ENCODE measurements at regions not wholly inside any gene's neighbourhood (a gene's known extent, or its start where the extent isn't known, plus 50 kb on each side); places are given as distances from the start of the nearest gene placed in this dataset.

- H3K27ac ChIP-seq (ENCODE audit: low read length) = no peak overlapping the region
- H3K36me3 ChIP-seq (ENCODE audit: insufficient read depth, low read length) = no peaks in the 10 kb centered on the region
- no peak overlapping the region for H2AFZ ChIP-seq (ENCODE audit: low read depth, low read length)
- H4K20me1 ChIP-seq (ENCODE audit: insufficient read depth, low read length) = no peaks in the 10 kb centered on the region
- no peak for TF ChIP-seq EZH2 (IDR thresholded peaks at IDR 0.05; ENCODE audit: borderline replicate concordance, low read depth, low read length, severe bottlenecking)
- no peak overlapping the region for H3K4me3 ChIP-seq (ENCODE audit: low read depth in 1 of 2, low read length in 2 of 2)
- DNase-seq (no peak), ATAC-seq (ENCODE audit: insufficient read depth, low read depth) (no peak)
- no peak overlapping the region for H3K4me2 ChIP-seq (ENCODE audit: insufficient read depth, low read length)
- no peaks in the 10 kb centered on the region for H3K4me1 ChIP-seq (ENCODE audit: insufficient read depth, low read length)
- no peak overlapping the region for H3K9ac ChIP-seq (ENCODE audit: low read depth, low read length)
- no peaks in the 10 kb centered on the region for H3K79me2 ChIP-seq (ENCODE audit: insufficient read depth, low read length)
- no peaks in the 10 kb centered on the region for H3K27me3 ChIP-seq (ENCODE audit: insufficient read depth, low read length, poor library complexity)
- no peaks in the 10 kb centered on the region for H3K9me3 ChIP-seq (ENCODE audit: insufficient read depth, low read length, severe bottlenecking)
These were observed 112.5 kb upstream of the MAP9 start for GRCh38 chr4:155489271-155489670.

- Histone ChIP-seq H3K27me3 (ENCODE audit: insufficient read depth, low read length, poor library complexity) (no peaks in the 10 kb centered on the region), H3K27ac (ENCODE audit: low read length) (no peak overlapping the region), H3K4me1 (ENCODE audit: insufficient read depth, low read length) (no peaks in the 10 kb centered on the region), H4K20me1 (ENCODE audit: insufficient read depth, low read length) (no peaks in the 10 kb centered on the region), H3K9me3 (ENCODE audit: insufficient read depth, low read length, severe bottlenecking) (no peaks in the 10 kb centered on the region), H3K9ac (ENCODE audit: low read depth, low read length) (no peak overlapping the region), H2AFZ (ENCODE audit: low read depth, low read length) (no peak overlapping the region), H3K4me2 (ENCODE audit: insufficient read depth, low read length) (no peak overlapping the region), H3K36me3 (ENCODE audit: insufficient read depth, low read length) (no peaks in the 10 kb centered on the region), H3K79me2 (ENCODE audit: insufficient read depth, low read length) (no peaks in the 10 kb centered on the region), H3K4me3 (ENCODE audit: low read depth in 1 of 2, low read length in 2 of 2) (no peak overlapping the region)
- DNase-seq = no peak
- TF ChIP-seq EZH2 (IDR thresholded peaks at IDR 0.05; ENCODE audit: borderline replicate concordance, low read depth, low read length, severe bottlenecking) (no peak), CTCF (IDR thresholded peaks at IDR 0.05; ENCODE audit: borderline replicate concordance, extremely low read depth, low read length, poor library complexity, severe bottlenecking) (no peak)
- ATAC-seq (ENCODE audit: insufficient read depth, low read depth) = no peak
These were observed 111.9 kb upstream of the MAP9 start for GRCh38 chr4:155488691-155489090.

GRCh38 chr4:155487210-155487609 is 110.4 kb upstream of the MAP9 start:
- no peaks in the 10 kb centered on the region for H4K20me1 ChIP-seq (ENCODE audit: insufficient read depth, low read length)
- no peaks in the 10 kb centered on the region for H3K27me3 ChIP-seq (ENCODE audit: insufficient read depth, low read length, poor library complexity)
- H3K36me3 ChIP-seq (ENCODE audit: insufficient read depth, low read length) = no peaks in the 10 kb centered on the region
- no peak overlapping the region for H2AFZ ChIP-seq (ENCODE audit: low read depth, low read length)
- H3K9me3 ChIP-seq (ENCODE audit: insufficient read depth, low read length, severe bottlenecking) = no peaks in the 10 kb centered on the region
- TF ChIP-seq CTCF (IDR thresholded peaks at IDR 0.05; ENCODE audit: borderline replicate concordance, extremely low read depth, low read length, poor library complexity, severe bottlenecking) = no peak
- no peak for TF ChIP-seq EZH2 (IDR thresholded peaks at IDR 0.05; ENCODE audit: borderline replicate concordance, low read depth, low read length, severe bottlenecking)
- H3K9ac ChIP-seq (ENCODE audit: low read depth, low read length) = no peak overlapping the region
- DNase-seq = no peak
- no peak overlapping the region for H3K27ac ChIP-seq (ENCODE audit: low read length)
- H3K4me2 ChIP-seq (ENCODE audit: insufficient read depth, low read length) = no peak overlapping the region
- no peak overlapping the region for H3K4me3 ChIP-seq (ENCODE audit: low read depth in 1 of 2, low read length in 2 of 2)
- H3K4me1 ChIP-seq (ENCODE audit: insufficient read depth, low read length) = no peaks in the 10 kb centered on the region
- H3K79me2 ChIP-seq (ENCODE audit: insufficient read depth, low read length) = no peaks in the 10 kb centered on the region
- no peak for ATAC-seq (ENCODE audit: insufficient read depth, low read depth)

- ATAC-seq (ENCODE audit: insufficient read depth, low read depth) (no peak), DNase-seq (no peak)
- Histone ChIP-seq H3K4me1 (ENCODE audit: insufficient read depth, low read length) (no peaks in the 10 kb centered on the region), H3K27ac (ENCODE audit: low read length) (no peak overlapping the region), H3K79me2 (ENCODE audit: insufficient read depth, low read length) (no peaks in the 10 kb centered on the region), H3K9ac (ENCODE audit: low read depth, low read length) (no peak overlapping the region), H3K36me3 (ENCODE audit: insufficient read depth, low read length) (no peaks in the 10 kb centered on the region), H3K4me2 (ENCODE audit: insufficient read depth, low read length) (no peak overlapping the region), H4K20me1 (ENCODE audit: insufficient read depth, low read length) (no peaks in the 10 kb centered on the region), H3K27me3 (ENCODE audit: insufficient read depth, low read length, poor library complexity) (no peaks in the 10 kb centered on the region), H3K9me3 (ENCODE audit: insufficient read depth, low read length, severe bottlenecking) (no peaks in the 10 kb centered on the region), H3K4me3 (ENCODE audit: low read depth in 1 of 2, low read length in 2 of 2) (no peak overlapping the region), H2AFZ (ENCODE audit: low read depth, low read length) (no peak overlapping the region)
- TF ChIP-seq CTCF (IDR thresholded peaks at IDR 0.05; ENCODE audit: borderline replicate concordance, extremely low read depth, low read length, poor library complexity, severe bottlenecking) = no peak
- TF ChIP-seq EZH2 (IDR thresholded peaks at IDR 0.05; ENCODE audit: borderline replicate concordance, low read depth, low read length, severe bottlenecking) = no peak
These were observed 104.4 kb upstream of the MAP9 start for GRCh38 chr4:155481150-155481549.
